GM12892 (cell line): ENCODE measurements at regions not wholly inside any gene's neighbourhood (a gene's known extent, or its start where the extent isn't known, plus 50 kb on each side); places are given as distances from the start of the nearest gene placed in this dataset.
"Not testable (repeated sequence)": the region's sequence is repeated elsewhere in the genome, so short reads cannot be mapped to it uniquely, and the experiment has no call there.

Experiments used
- DNase-seq: peaks from one replicate; pipeline ENCODE4 v3.0.0; 2011; ENCODE audit not compliant: insufficient read length
- FAIRE-seq: peaks from 2 replicates; lab custom pipeline; 2011; peaks lifted over from hg19 to GRCh38; lab: Jason Lieb, UNC
- POLR2A ChIP-seq: IDR thresholded peaks from 2 replicates; pipeline ENCODE4 v1.6.1; 2011; ENCODE audit warnings: low read depth, low read length, control low read depth
- POLR2AphosphoS5 ChIP-seq: IDR thresholded peaks from 2 replicates; pipeline ENCODE4 v1.6.1; 2011; ENCODE audit warnings: low read depth, low read length, control low read depth
- TAF1 ChIP-seq: IDR thresholded peaks from 2 replicates; pipeline ENCODE4 v1.6.1; 2011; ENCODE audit warnings: low read depth, mild to moderate bottlenecking, control low read depth, low read length, borderline replicate concordance

DNA sequence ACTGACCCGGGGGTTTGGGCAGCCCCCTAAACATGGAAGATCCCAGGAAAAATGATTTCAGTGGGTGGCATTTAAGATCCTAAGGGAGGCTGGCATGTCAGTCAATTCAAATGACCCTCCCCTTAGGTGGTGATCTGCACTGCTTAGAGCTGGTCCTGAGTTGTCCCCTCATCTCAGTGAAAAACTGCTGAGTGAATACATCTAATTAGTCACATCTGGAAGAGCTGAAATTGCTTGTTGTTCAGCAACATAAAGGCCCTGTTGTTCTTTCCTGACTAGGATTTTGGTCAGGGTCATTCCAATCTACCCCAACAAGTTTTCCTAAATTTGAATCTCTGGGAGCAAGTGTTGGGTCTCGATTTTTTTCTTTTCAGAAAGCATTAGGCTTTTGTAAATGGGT is 126.4 kb downstream of the LCA5 start:
- no peak for FAIRE-seq

DNA sequence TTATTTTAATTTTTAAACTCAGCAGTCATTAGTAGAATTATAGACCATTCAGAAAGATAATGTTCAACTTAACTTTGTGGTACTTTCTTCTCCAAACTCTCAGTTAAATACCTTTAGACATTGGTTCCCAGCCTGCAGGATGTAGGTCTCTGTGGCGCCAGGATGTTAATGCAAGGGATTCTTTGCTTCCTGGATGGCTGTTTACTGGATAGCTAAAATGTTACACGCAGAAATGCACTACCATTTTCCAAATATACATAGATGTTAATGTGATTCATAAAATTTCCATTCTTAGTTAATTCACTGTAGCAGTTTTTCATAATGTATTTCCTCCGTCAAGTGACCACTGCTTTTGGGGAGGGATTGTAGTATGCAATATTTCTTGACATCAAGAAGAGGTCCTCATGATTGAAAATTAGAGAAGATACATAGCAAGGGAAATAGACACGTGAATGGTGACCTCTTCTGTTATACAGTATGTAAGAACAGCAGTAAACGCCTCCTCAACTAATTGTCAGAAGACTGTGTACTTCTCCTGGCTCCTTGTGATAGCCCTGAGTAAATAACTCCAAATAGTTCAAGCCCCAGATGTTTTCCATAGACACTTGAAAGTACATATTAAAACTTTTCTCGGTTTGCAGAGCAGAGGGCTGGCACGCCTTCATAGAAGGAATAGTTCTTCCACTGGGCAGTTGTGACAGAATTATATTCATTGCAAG is 128.8 kb downstream of the LCA5 start:
- DNase-seq = no peak
- TF ChIP-seq POLR2A = no peak
- no peak for FAIRE-seq

More for the DNA sequence above, 126.4 kb downstream of the LCA5 start:
- TF ChIP-seq TAF1 (no peak), POLR2A (no peak), POLR2AphosphoS5 (no peak)
- DNase-seq = no peak

DNA sequence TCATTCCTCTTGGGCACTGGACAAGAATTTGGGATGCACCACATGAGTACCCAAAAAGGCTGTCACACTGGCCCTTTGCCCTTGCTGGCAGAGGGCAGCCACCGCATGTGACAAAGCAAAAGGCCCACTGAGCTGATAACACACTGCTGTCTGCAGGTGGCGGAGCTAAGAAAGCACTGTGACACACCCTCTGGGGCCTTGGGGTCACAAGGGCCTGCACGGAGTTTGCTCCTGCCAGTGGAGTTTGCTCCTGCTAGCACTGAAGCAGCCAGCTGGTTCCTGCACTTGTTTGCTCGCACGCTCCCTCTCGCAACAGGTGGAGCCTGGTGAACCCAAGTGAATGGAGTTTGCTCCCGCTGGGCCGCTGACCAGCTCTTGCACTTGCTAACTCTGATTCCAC is 132.6 kb downstream of the LCA5 start:
- TF ChIP-seq POLR2AphosphoS5 (no peak), TAF1 (no peak)
- no peak for FAIRE-seq
- DNase-seq = no peak

DNA sequence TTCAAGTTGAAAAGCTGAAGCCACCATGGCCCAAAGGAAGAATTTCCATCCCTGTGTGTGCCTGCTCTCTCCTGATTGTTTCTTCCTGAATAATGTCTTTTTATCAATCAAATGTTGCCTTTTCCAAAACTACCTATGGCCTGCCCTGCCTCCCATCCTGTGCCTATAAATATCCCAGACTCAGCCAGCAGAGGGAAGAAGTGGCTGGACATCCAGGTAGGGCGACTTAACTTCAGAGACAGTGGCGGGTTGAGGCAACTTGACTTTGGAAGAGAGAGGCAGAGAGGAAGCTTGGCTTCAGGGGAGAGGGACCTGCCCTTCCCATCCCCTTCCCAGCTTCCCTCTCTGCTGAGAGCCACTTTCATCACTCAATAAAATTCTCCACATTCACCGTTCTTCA is 133.0 kb downstream of the LCA5 start:
- TF ChIP-seq TAF1 = no peak
- no peak for TF ChIP-seq POLR2A
- no peak for TF ChIP-seq POLR2AphosphoS5
- FAIRE-seq = no peak
- DNase-seq = no peak

DNA sequence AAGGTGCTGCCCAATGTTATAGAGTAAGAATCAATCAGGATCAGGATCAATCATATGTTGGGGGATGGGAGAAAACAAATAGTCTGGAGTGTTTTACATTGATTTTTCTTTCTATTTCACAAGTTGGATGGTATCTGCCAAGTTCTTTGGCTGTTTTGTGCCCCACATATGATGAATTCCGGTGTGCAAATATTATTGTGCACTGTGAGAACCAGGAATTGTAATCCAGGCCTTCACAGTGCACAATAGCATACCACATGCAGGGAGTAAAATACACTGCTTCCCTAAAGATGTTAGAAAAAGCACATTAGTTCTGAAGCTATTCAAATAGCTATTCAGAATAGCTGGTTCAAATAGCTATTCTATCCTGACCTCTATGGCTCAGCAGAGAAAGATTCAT is 133.7 kb downstream of the LCA5 start:
- FAIRE-seq = no peak
- no peak for TF ChIP-seq POLR2A
- no peak for TF ChIP-seq POLR2AphosphoS5
- TF ChIP-seq TAF1 = no peak
- DNase-seq = no peak

DNA sequence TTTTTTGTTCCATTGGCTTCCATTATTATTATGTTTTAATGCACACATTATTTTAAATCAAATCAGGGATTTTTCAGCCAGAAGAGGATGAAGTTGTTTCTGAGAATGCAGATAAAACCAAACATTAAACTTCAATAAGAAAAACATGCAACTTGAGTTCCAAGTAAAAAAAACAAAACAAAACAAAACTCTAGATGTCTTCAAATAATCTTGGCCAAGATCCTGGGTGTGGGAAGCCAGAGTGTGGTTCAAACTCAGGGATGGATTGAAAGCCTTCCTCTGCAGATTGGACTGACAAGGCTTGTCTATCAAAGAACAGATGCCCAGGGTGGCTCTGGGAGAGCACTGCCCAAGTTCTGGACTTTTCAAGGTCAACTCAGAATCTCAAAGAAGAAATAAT is 134.1 kb downstream of the LCA5 start:
- DNase-seq = no peak
- FAIRE-seq = no peak
- TF ChIP-seq POLR2A (no peak), TAF1 (no peak), POLR2AphosphoS5 (no peak)

DNA sequence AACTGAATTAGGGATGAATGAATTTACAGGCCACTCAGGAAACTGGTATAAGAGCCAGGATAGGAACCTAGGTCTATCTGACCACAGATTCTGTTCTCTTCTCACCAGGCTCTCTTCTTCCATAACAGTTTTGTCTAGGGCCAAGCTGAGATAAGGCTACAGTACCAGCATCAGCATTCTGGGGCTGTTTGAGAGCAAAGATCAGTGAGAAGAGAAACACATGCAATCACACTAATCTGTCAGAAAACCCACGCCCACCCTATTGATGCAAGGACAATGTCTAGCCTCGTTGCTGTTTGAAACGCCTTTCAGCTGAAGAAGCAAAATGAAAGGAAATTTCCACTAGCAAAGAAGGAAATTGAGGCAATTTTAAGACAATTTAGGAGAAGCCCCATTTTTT is 137.7 kb downstream of the LCA5 start:
- FAIRE-seq (no peak), DNase-seq (no peak)
- TF ChIP-seq TAF1 (no peak), POLR2AphosphoS5 (no peak)

DNA sequence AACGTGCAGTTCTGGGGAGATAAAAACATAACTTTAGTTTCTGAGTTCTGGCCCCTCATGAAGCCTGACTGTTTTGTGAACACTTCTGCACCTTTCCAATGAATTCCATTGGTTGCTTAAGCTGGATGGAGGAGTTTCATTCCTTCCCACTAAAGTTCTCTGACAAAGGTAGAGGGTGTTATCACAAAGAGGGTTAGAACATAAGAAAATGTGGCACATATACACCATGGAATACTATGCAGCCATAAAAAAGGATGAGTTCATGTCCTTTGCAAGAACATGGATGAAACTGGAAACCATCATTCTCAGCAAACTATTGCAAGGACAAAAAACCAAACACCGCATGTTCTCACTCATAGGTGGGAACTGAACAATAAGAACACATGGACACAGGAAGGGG is 138.6 kb downstream of the LCA5 start:
- not testable (repeated sequence) for DNase-seq, FAIRE-seq

DNA sequence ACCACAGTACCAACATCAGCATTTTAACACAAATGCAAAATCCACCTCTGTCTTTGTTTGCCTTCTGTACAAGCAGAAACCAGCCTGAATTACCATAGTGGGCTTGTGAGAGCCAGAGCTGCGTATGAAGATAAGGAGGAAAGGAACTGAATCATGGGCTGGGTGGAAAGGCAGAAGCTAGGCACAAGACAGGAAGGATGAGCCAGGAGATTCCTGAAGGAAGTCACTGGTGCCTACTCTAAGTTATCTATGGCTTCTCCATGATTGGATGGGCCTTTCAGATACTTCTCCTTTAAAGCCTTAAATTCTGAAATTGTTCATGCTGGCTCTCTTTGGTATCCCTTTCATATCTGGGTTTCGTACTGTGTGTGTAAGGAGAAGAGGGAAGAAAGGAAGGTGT is 140.6 kb downstream of the LCA5 start:
- TF ChIP-seq POLR2AphosphoS5 (no peak), TAF1 (no peak), POLR2A (no peak)
- no peak for DNase-seq
- FAIRE-seq = no peak

DNA sequence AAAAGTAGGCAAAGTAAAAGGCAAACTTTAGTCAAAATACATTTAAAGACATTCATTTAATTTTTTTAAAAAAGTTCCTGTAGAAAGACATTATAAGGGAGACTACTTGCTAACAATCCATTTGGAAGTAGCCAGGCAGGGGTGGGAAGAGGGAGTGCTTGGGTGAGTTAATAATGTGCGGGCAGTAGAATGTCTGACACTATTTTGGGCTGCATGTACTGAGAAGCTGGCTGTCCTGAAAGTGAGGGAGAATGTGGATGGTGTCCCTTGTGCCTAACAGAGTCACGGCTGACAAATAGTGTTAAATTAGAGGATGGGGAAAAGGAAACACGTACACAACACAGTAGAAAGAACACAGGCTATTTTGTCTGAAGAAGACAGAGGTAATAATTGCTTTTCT is 142.5 kb downstream of the LCA5 start:
- DNase-seq (no peak), FAIRE-seq (no peak)
- no peak for TF ChIP-seq POLR2A
- no peak for TF ChIP-seq POLR2AphosphoS5
- no peak for TF ChIP-seq TAF1

DNA sequence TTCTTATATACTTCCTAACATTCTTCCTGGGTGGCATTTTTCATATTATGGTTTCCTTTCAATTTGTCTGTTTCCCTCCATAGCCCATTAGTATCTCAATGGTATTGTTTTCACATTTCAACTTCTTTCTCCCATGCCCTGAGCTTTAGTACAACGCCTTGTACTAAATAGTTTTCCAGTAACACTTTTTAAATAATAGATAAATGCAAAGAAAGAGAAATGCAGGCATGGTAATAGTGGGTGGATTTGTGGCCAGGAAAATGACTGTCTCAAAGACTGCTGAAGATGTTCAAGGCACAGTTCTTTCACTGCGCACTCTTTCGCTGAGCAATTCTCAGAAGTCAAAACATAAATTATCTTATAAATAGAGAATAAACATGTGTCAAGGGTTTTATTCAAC is 145.1 kb downstream of the LCA5 start:
- FAIRE-seq = no peak
- no peak for DNase-seq
- TF ChIP-seq POLR2AphosphoS5 (no peak), POLR2A (no peak), TAF1 (no peak)

DNA sequence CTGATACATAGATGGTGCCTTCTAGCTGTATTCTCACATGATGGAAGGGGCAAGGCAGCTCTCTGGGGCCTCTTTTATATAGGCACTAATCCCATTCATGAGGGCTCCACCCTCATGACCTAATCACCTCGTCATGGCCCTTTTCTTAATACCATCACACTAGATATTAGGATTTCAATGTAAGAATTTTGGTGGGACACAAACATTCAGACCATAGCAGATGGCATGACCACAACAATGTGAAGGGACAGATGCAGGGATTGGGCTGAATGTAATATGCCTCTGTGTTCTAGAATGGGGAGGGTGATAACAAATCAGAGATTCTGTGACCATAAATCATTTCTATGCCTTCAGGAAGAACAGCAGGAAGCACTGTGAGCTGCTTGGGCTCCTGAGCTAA is 145.8 kb downstream of the LCA5 start:
- DNase-seq = no peak
- no peak for FAIRE-seq
- TF ChIP-seq TAF1 (no peak), POLR2A (no peak), POLR2AphosphoS5 (no peak)

DNA sequence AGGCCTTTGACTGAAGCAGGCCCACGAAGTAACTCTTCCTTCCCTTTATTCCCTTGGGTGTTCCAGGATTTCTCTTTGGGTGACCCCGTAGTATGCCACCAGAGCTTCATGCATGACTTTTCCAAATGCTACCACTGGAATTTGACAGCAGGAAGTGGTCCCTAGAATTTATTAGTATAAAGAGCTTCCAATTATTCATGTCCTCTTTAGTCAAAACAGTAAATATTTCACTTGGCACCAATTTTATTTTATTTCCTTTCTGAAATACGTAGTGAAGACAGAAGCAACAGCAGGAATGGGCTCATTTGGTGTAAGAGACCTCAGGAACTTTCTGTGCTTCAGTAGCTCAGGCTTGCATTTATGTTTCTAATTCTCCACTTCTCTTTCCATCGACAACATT is 151.3 kb downstream of the LCA5 start:
- DNase-seq (no peak), FAIRE-seq (no peak)

More for the DNA sequence above, 151.3 kb downstream of the LCA5 start:
- TF ChIP-seq POLR2A (no peak), TAF1 (no peak), POLR2AphosphoS5 (no peak)
